ENCODE measurements at regions not wholly inside any gene's neighbourhood (a gene's known extent, or its start where the extent isn't known, plus 50 kb on each side); places are given as distances from the start of the nearest gene placed in this dataset.

DNA sequence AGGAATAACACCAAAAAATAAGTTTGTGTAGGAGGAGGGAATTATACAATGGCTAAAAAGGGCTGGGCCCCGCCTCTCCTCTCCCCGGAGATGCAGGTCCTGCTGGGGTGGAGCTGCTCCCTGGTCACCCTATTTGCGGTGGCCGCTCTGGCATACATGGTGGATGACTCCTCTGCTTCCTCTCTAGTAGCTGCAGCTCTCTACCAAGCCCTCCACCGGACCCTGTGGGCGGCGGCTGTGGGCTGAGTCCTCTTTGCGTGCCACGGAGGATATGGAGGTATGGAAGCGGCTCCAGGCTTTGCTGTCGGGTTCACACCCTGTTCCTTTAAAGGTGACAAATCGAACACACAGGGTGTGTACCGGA, 77.1 kb upstream of the SEC11C start:
- no peaks in the 10 kb centered on the region for H3K4me1 ChIP-seq
- 75 to 85% methylated on average over 11 to 13 of the region's 13 CpGs for WGBS, 2 donors
- no peak for TF ChIP-seq POLR2A (IDR thresholded peaks at IDR 0.05)
- no peak for TF ChIP-seq CTCF (IDR thresholded peaks at IDR 0.05)
- no peak for DNase-seq
- no peak overlapping the region for H3K27ac ChIP-seq
- H3K27me3 ChIP-seq: no peaks in the 10 kb centered on the region
- no peaks in the 10 kb centered on the region for H3K9me3 ChIP-seq
- no peaks in the 10 kb centered on the region for H3K36me3 ChIP-seq (replicated peaks in 1 of 2; ENCODE audit: insufficient read depth in 1 of 2, low read depth in 2 of 2)
- intact Hi-C loops (cut with DNase I): loop anchor here (5.0 kb wide), 1 partner anchor 280 kb away; no protein-coding TSS in a partner anchor
- no peak for ATAC-seq
- no peak overlapping the region for H3K4me3 ChIP-seq

- intact Hi-C loops (cut with DNase I): loop anchor here (5.0 kb wide), 1 partner anchor 281 kb away; no protein-coding TSS in a partner anchor
- no peaks in the 10 kb centered on the region for H3K36me3 ChIP-seq (replicated peaks in 1 of 2; ENCODE audit: insufficient read depth in 1 of 2, low read depth in 2 of 2)
- no peak for ATAC-seq
- WGBS, 2 donors: 44 to 56% methylated on average over 7 of the region's 7 CpGs
- H3K4me3 ChIP-seq: no peak overlapping the region
- DNase-seq: no peak
- no peak overlapping the region for H3K27ac ChIP-seq
- no peak for TF ChIP-seq CTCF (IDR thresholded peaks at IDR 0.05)
- no peak for TF ChIP-seq POLR2A (IDR thresholded peaks at IDR 0.05)
- H3K9me3 ChIP-seq: no peaks in the 10 kb centered on the region
- no peaks in the 10 kb centered on the region for H3K27me3 ChIP-seq
- H3K4me1 ChIP-seq: no peaks in the 10 kb centered on the region
These were observed 76.3 kb upstream of the SEC11C start for GRCh38 chr18:59063300-59063906.

DNA sequence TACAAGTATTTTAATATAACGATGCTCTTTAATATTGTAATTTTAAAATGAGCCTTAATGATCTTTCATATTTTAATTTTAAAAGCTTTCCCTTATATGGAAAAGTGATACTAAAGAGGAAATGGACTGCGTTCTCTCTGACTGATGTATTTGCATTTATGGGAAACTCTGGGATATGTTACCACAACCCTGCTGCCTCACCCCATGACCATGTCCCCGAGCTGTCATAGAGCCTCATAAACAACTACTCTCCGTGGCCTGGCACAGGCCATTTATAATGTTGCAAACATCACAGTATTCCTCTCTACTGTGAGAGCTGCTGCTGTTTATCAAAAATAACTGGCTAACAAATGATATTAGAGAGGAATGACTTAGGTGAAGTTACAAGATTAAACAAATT, 75.8 kb upstream of the SEC11C start:
- no peak for ATAC-seq
- no peaks in the 10 kb centered on the region for H3K9me3 ChIP-seq
- intact Hi-C loops (cut with DNase I): loop anchor here (5.0 kb wide), 1 partner anchor 282 kb away; no protein-coding TSS in a partner anchor
- no peaks in the 10 kb centered on the region for H3K27me3 ChIP-seq
- H3K4me1 ChIP-seq: no peaks in the 10 kb centered on the region
- TF ChIP-seq CTCF (IDR thresholded peaks at IDR 0.05) (no peak), POLR2A (IDR thresholded peaks at IDR 0.05) (no peak)
- H3K27ac ChIP-seq: no peak overlapping the region
- no peak for DNase-seq
- WGBS, 2 donors: 60 to 68% methylated on average over 4 of the region's 4 CpGs
- no peak overlapping the region for H3K4me3 ChIP-seq
- H3K36me3 ChIP-seq (replicated peaks in 1 of 2; ENCODE audit: insufficient read depth in 1 of 2, low read depth in 2 of 2): no peaks in the 10 kb centered on the region

DNA sequence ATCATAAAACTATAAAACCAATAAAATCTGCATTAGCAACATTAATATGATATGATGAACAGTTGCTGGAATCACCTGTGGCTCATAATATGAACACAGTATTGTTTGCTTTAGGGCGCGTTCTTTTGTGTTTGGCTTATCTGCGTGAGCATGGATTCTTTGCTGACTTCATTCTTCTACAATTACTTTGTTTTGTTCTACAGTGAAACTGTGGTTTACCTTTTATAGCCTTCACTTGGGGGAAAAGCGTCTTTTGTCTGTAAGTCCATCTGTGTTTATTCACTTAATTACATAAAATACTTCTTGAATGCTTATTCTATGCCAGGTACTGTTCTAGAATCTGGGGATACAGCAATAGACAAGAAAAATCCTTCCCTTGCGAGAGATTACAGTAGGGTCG, 74.0 kb upstream of the SEC11C start:
- no peaks in the 10 kb centered on the region for H3K4me1 ChIP-seq
- intact Hi-C loops (cut with DNase I): no loop called here
- H3K9me3 ChIP-seq: no peaks in the 10 kb centered on the region
- WGBS, 2 donors: 62 to 77% methylated on average over 6 of the region's 6 CpGs
- no peaks in the 10 kb centered on the region for H3K36me3 ChIP-seq (replicated peaks in 1 of 2; ENCODE audit: insufficient read depth in 1 of 2, low read depth in 2 of 2)
- ATAC-seq (no peak), DNase-seq (no peak)
- no peak overlapping the region for H3K4me3 ChIP-seq
- no peaks in the 10 kb centered on the region for H3K27me3 ChIP-seq
- H3K27ac ChIP-seq: no peak overlapping the region
- no peak for TF ChIP-seq CTCF (IDR thresholded peaks at IDR 0.05)
- no peak for TF ChIP-seq POLR2A (IDR thresholded peaks at IDR 0.05)

- Histone ChIP-seq H3K27ac (no peak overlapping the region), H3K4me1 (no peaks in the 10 kb centered on the region), H3K36me3 (replicated peaks in 1 of 2; ENCODE audit: insufficient read depth in 1 of 2, low read depth in 2 of 2) (no peaks in the 10 kb centered on the region), H3K27me3 (no peaks in the 10 kb centered on the region), H3K9me3 (no peaks in the 10 kb centered on the region), H3K4me3 (no peak overlapping the region)
- ATAC-seq (no peak), DNase-seq (peak; percentile 32 to 59 (median 39))
- WGBS, 2 donors: 34 to 56% methylated on average over 2 of the region's 2 CpGs
- TF ChIP-seq POLR2A (IDR thresholded peaks at IDR 0.05): no peak
- TF ChIP-seq CTCF (IDR thresholded peaks at IDR 0.05): peak in 6 of 7 experiments; percentile 19 to 44 (median 38)
- intact Hi-C loops (cut with DNase I): no loop called here
These were observed 71.8 kb upstream of the SEC11C start for GRCh38 chr18:59067873-59068272.

Data from body of pancreas (tissue), 4 donors.